ENCODE measurements at regions not wholly inside any gene's neighbourhood (a gene's known extent, or its start where the extent isn't known, plus 50 kb on each side); places are given as distances from the start of the nearest gene placed in this dataset.
"Not testable (repeated sequence)": the region's sequence is repeated elsewhere in the genome, so short reads cannot be mapped to it uniquely, and the experiment has no call there.

- DNase-seq (ENCODE audit: low read depth): not testable (repeated sequence)
Observed at GRCh38 chr3:130151555-130151954, 69.9 kb downstream of the ALG1L2 start.

DNA sequence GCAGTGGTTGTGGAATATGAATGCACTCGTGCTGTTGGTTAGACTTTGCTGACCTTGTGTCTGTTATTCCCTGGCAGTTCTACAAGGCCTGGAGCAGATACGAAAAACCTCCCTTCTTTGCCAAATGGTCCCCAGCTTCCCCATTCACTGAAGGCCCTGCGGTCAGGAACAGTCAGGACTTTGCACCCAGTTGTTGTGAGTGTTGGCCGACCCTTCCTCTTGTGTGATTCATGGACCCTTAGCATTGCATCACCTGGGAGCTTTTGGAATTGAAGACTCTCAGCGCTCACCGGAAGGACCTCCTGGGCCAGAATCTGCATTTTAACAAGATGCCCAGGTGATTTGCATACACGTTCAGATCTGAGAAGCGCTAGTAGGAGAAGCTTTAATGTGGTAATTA lies 71.6 kb downstream of the ALG1L2 start:
- not testable (repeated sequence) for DNase-seq (ENCODE audit: low read depth)

- DNase-seq (ENCODE audit: low read depth): not testable (repeated sequence)
Observed at GRCh38 chr3:130155464-130155863, 73.8 kb downstream of the ALG1L2 start.

GRCh38 chr3:130166856-130167255 lies 85.2 kb downstream of the ALG1L2 start:
- not testable (repeated sequence) for DNase-seq (ENCODE audit: low read depth)

- DNase-seq (ENCODE audit: low read depth): not testable (repeated sequence)
Observed at GRCh38 chr3:130175195-130175594, 93.6 kb downstream of the ALG1L2 start.

- DNase-seq (ENCODE audit: low read depth): not testable (repeated sequence)
Observed at GRCh38 chr3:130176476-130177256, 95.0 kb downstream of the ALG1L2 start.

DNA sequence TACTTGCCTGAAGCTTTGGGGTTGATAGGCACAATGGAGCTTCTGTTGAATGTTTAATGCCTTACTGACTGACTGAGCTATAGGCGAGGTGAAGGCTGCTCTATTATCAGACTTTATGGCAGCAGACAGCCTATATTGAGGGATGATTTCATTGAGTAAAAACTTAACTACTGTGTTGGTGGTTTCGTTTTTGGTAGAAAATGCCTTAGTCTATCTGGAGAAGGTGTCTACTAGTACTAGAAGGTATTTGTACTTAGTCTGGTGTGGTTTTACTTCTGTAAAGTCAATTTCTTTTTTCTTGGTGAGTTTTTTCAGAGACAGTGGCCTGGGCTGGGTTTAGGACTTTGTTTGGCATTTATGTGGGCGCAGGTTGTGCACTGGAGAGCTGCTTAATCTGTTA lies 97.2 kb downstream of the ALG1L2 start:
- not testable (repeated sequence) for DNase-seq (ENCODE audit: low read depth)

DNA sequence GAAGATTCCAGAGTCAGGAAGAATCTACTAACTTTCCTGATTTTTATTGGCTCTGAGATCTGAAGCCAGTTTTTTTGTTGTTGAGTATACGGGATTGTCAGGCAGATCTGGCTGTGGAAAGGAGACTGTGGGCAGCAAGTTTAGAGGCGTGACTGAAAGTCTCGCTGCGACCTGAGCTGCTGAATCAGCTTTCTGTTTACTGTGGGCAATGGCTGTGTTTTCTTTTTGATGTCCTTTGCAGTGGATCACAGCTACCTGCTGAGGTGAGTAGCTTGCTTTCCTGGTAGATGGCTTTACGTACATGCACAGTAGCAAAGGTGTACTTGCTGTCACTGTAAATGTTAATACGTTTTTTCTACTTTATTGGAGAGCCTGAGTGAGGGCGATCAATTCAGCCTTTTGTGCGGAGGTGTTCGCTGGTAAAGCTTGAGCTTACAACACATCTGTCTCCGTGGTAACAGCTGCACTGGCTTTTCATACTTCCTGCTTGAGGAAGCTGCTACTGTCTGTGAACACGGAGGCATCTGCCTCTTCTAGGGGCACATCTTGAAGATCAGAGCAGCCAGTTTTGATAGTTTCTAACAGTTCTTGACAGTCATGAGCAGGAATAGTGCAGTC lies 97.8 kb downstream of the ALG1L2 start:
- peak; percentile 32 for DNase-seq (ENCODE audit: low read depth)

GRCh38 chr3:130182475-130182874 lies 100.8 kb downstream of the ALG1L2 start:
- not testable (repeated sequence) for DNase-seq (ENCODE audit: low read depth)

DNA sequence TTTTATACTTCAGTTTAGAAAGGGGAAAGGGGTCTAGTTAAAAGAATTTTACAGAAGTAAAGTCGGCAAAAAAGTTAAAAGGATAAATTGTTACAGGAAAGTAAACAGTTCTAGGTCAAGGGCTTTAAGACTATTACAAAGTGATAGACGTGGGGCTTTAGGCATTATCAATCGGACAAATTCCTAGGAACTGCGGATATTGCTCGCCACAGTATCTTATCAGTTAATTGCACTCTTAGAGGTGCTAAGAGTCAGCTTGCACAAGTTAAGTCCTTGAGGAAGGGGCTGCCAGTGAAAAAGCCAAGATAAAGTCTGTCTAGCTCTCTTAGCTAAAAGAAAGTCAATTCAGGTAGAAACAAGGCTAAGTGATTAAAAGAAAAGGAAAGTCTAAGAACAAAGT lies 102.1 kb downstream of the ALG1L2 start:
- not testable (repeated sequence) for DNase-seq (ENCODE audit: low read depth)

GRCh38 chr3:130184152-130185024 lies 102.8 kb downstream of the ALG1L2 start:
- DNase-seq (ENCODE audit: low read depth): not testable (repeated sequence)

DNA sequence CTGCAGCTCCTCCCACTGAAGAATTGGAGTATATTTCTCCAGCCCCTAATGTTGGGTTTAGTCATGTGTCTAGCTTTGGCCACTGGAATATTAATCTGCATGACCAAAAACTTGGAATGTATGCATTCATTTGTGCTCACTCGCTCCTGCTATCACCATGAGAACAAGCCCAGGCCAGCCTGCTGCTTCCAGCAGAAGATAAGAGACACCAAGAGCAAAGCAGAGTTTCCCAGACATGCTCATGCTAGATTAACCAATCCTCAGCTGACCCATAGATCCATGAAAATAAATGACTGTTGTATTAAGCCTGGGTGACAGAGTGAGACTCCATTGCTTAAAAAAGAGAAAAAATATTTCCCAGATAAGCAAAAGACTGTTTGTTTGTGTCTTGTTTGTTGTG lies 119.6 kb downstream of the ALG1L2 start:
- not testable (repeated sequence) for DNase-seq (ENCODE audit: low read depth)

DNA sequence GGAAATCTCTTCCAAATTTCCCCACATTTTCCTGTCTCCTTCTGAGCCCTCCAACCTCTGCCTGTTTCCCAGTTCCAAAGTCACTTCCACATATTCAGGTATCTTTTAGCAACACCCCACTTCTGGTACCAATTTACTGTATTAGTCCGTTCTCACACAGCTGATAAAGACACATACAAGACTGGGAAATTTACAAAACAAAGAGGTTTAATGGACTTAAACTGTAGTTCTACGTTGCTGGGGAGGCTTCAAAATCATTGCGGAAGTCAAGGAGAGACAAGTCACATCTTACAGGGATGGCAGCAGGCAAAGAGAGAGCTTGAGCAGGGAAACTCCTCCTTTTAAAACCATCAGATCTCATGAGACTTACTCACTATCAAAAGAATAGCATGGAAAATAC lies 122.0 kb downstream of the ALG1L2 start:
- not testable (repeated sequence) for DNase-seq (ENCODE audit: low read depth)

GRCh38 chr3:130227540-130227939 lies 117.9 kb upstream of the COL6A5 start:
- DNase-seq (ENCODE audit: low read depth): no peak

- no peak for DNase-seq (ENCODE audit: low read depth)
Observed at GRCh38 chr3:130242850-130243569, 102.5 kb upstream of the COL6A5 start.

GRCh38 chr3:130243808-130244207 lies 101.7 kb upstream of the COL6A5 start:
- no peak for DNase-seq (ENCODE audit: low read depth)

DNA sequence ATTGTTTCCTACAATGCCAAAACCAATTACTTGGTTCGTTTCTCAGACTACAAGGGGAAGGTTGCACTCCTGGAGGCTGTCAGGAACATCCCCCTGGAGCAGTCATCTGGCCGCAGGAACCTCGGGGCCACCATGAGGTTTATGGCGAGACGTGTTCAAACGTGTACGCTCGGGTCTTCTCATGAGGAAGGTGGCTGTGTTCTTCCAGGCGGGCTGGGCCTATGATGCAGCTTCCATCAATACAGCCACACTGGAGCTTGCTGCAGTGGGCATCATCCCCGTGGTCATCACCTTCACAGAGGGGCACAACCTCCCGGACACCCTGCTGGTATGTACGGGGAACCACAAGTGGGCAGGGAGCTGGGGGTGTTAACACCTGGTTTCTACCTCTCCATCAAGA lies 94.5 kb upstream of the COL6A5 start:
- DNase-seq (ENCODE audit: low read depth): no peak

GRCh38 chr3:130255442-130255841 lies 90.0 kb upstream of the COL6A5 start:
- DNase-seq (ENCODE audit: low read depth): no peak

DNA sequence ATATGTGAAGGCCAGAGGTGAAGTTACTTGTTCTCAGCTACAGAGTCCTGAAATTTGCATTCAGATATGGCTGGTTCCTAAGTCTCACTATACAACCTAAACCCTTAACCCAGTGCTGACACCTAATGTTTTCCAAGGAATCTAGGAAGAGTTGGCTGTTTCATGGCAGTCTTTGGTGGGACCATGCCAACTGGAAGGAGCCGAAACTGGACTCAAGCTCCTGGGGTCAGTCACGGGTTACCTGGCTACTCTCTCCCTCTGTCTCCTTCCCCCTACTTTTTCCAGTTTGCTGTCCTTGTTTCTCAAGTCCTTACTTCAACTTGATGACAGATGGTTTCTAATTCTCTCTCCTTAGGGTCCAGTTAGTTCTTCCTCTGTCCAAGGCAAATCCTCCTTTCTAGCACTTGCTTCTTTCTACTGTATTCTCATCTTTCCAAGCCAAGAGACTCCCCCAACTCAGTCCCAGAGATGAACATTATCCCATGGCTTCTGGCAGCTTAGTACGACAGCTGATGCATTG lies 88.6 kb upstream of the COL6A5 start:
- DNase-seq (ENCODE audit: low read depth): no peak

DNA sequence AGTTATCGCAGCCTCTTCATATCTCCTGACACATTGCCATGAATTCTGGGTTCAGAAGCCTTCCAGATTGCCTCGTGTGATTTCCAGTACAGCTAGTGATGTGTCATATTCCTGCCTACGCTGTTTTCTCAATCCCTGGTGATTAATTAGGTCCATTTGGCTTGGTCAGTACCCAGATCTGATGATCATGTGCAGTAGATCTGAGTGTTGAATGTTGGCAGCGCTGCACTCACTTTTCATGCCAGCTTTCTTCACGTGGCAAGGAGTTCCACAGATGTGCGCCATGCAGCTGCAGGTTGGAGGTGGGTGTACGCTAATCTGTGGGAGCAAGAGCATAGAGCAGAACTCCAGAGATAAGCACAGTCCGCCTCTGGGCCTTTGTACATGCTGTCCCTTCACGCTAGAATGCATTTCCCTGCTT lies 86.9 kb upstream of the COL6A5 start:
- DNase-seq (ENCODE audit: low read depth): no peak

GRCh38 chr3:130259166-130259874 lies 86.2 kb upstream of the COL6A5 start:
- DNase-seq (ENCODE audit: low read depth): no peak

Data from stimulated activated CD8-positive, alpha-beta memory T cell treated with anti-CD3 and anti-CD28 coated beads, Interleukin-12 subunit alpha, Interleukin-12 subunit beta, amount 100 ng/mL, for 1 hour (primary cell).